ENCODE measurements at regions not wholly inside any gene's neighbourhood (a gene's known extent, or its start where the extent isn't known, plus 50 kb on each side); places are given as distances from the start of the nearest gene placed in this dataset.

GRCh38 chr17:45648642-45649041 is 135.5 kb upstream of the CRHR1 start:
- no peak for TF ChIP-seq POLR2A (IDR thresholded peaks at IDR 0.05)
- no peak for DNase-seq

GRCh38 chr17:45649796-45650195 is 134.3 kb upstream of the CRHR1 start:
- in situ Hi-C loops (cut with MboI; ENCODE audit: low sequenced_read_pairs in 4 of 4): loop anchor here in 2 of 4 donors (25.0 kb wide), 1 partner anchor 313 kb away; no protein-coding TSS in a partner anchor
- TF ChIP-seq CTCF (IDR thresholded peaks at IDR 0.05 in 4 of 5, conservative IDR thresholded peaks at IDR 0.05 in 1 of 5) (no peak), POLR2A (IDR thresholded peaks at IDR 0.05) (no peak)
- H3K27me3 ChIP-seq: peaks cover 5 to 27% (median 12%) of the 10 kb centered on the region in 3 donors

More at GRCh38 chr17:45648642-45649041, 135.5 kb upstream of the CRHR1 start:
- Histone ChIP-seq H3K4me1 (no peaks in the 10 kb centered on the region), H3K4me3 (no peak overlapping the region), H3K27me3 (peaks cover 5 to 27% (median 12%) of the 10 kb centered on the region in 3 donors), H3K36me3 (no peaks in the 10 kb centered on the region), H3K9me3 (no peaks in the 10 kb centered on the region), H3K27ac (no peak overlapping the region)
- ATAC-seq: no peak
- in situ Hi-C loops (cut with MboI; ENCODE audit: low sequenced_read_pairs in 4 of 4) (loop anchor here in 2 of 4 donors (25.0 kb wide), 1 partner anchor 314 kb away; no protein-coding TSS in a partner anchor), intact Hi-C loops (cut with DNase I; ENCODE audit: low total_unique reads) (no loop called here)

DNA sequence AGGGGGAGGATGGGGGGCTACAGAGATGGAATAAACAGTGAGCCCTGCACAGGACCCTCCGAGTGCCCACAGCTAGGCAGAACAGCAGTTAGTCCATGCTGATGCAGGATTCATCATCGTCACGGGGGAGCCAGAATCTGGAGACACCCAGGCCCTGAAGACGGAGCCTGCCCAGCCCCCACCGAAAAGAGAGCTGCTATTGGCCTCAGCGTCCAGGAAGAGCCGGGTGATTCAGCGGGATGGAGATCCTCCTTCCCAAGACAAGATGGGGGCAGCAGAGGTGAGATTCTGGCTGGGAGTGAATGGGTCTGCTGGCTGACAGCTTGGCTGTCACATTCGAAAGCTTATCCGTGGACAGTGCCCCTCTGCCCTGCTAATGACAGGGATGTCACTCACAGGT is 133.6 kb upstream of the CRHR1 start:
- DNase-seq (no peak), ATAC-seq (no peak)
- in situ Hi-C loops (cut with MboI; ENCODE audit: low sequenced_read_pairs in 4 of 4) (no loop called here), intact Hi-C loops (cut with DNase I; ENCODE audit: low total_unique reads) (no loop called here)
- H3K4me1 ChIP-seq: no peaks in the 10 kb centered on the region
- H3K4me3 ChIP-seq: no peak overlapping the region
- no peaks in the 10 kb centered on the region for H3K9me3 ChIP-seq
- no peak overlapping the region for H3K27ac ChIP-seq
- peaks cover 5 to 27% (median 12%) of the 10 kb centered on the region in 3 donors for H3K27me3 ChIP-seq
- no peaks in the 10 kb centered on the region for H3K36me3 ChIP-seq
- no peak for TF ChIP-seq POLR2A (IDR thresholded peaks at IDR 0.05)
- TF ChIP-seq CTCF (IDR thresholded peaks at IDR 0.05 in 4 of 5, conservative IDR thresholded peaks at IDR 0.05 in 1 of 5): no peak

More at GRCh38 chr17:45649796-45650195, 134.3 kb upstream of the CRHR1 start:
- no peaks in the 10 kb centered on the region for H3K36me3 ChIP-seq
- ATAC-seq (no peak), DNase-seq (no peak)
- intact Hi-C loops (cut with DNase I; ENCODE audit: low total_unique reads): no loop called here
- no peaks in the 10 kb centered on the region for H3K4me1 ChIP-seq
- H3K9me3 ChIP-seq: no peaks in the 10 kb centered on the region
- H3K27ac ChIP-seq: no peak overlapping the region
- H3K4me3 ChIP-seq: no peak overlapping the region

GRCh38 chr17:45651145-45651709 is 132.9 kb upstream of the CRHR1 start:
- TF ChIP-seq POLR2A (IDR thresholded peaks at IDR 0.05): no peak
- no peak overlapping the region for H3K4me3 ChIP-seq
- H3K36me3 ChIP-seq: no peaks in the 10 kb centered on the region
- H3K27ac ChIP-seq: no peak overlapping the region
- intact Hi-C loops (cut with DNase I; ENCODE audit: low total_unique reads): no loop called here
- in situ Hi-C loops (cut with MboI; ENCODE audit: low sequenced_read_pairs in 4 of 4): no loop called here
- DNase-seq: no peak
- no peaks in the 10 kb centered on the region for H3K9me3 ChIP-seq
- H3K4me1 ChIP-seq: no peaks in the 10 kb centered on the region
- ATAC-seq: no peak
- peaks cover 5 to 26% (median 12%) of the 10 kb centered on the region in 3 donors for H3K27me3 ChIP-seq

- H3K27ac ChIP-seq: no peak overlapping the region
- H3K4me1 ChIP-seq: no peaks in the 10 kb centered on the region
- no peak for TF ChIP-seq POLR2A (IDR thresholded peaks at IDR 0.05)
- TF ChIP-seq CTCF (IDR thresholded peaks at IDR 0.05 in 4 of 5, conservative IDR thresholded peaks at IDR 0.05 in 1 of 5): no peak
- intact Hi-C loops (cut with DNase I; ENCODE audit: low total_unique reads) (no loop called here), in situ Hi-C loops (cut with MboI; ENCODE audit: low sequenced_read_pairs in 4 of 4) (no loop called here)
- DNase-seq (no peak), ATAC-seq (no peak)
- no peaks in the 10 kb centered on the region for H3K9me3 ChIP-seq
- H3K4me3 ChIP-seq: no peak overlapping the region
- no peaks in the 10 kb centered on the region for H3K36me3 ChIP-seq
- H3K27me3 ChIP-seq: peaks cover 0 to 8% (median 6%) of the 10 kb centered on the region in 3 donors
These were observed 130.5 kb upstream of the CRHR1 start for GRCh38 chr17:45653616-45654015.
